HCT116 (cell line): ENCODE measurements at regions not wholly inside any gene's neighbourhood (a gene's known extent, or its start where the extent isn't known, plus 50 kb on each side); places are given as distances from the start of the nearest gene placed in this dataset.

ENCODE experiments used
- CEBPB ChIP-seq: IDR thresholded peaks from 2 replicates; pipeline ENCODE4 v1.6.1; 2012; ENCODE audit warnings: low read depth
- EZH2 ChIP-seq: fragments of 200-600 bp; sonication (generic); IDR thresholded peaks from 2 replicates; pipeline ENCODE4 v1.6.1; 2017; ENCODE audit warnings: antibody characterized with exemption, mixed run types
- JUND ChIP-seq: IDR thresholded peaks from 2 replicates; pipeline ENCODE4 v1.6.1; 2012
- POLR2A ChIP-seq: IDR thresholded peaks from 2 replicates; pipeline ENCODE4 v1.7.0; 2011; ENCODE audit warnings: borderline replicate concordance; ENCODE audit not compliant: insufficient read depth, insufficient read length; ENCODE audit errors: extremely low read depth
- RAD21 ChIP-seq: IDR thresholded peaks from 2 replicates; pipeline ENCODE4 v1.6.1; 2012; ENCODE audit warnings: low read depth, mild to moderate bottlenecking
- SP1 ChIP-seq: IDR thresholded peaks from 2 replicates; pipeline ENCODE4 v1.6.1; 2012; ENCODE audit warnings: low read depth
- YY1 ChIP-seq: IDR thresholded peaks from 2 replicates; pipeline ENCODE4 v1.6.1; 2011; ENCODE audit warnings: low read length, low read depth, moderate library complexity, mild to moderate bottlenecking; ENCODE audit not compliant: insufficient replicate concordance; ENCODE audit errors: extremely low read depth
- TF ChIP-seq, protein P1 (sequence below), 3 experiments: fragments of 200-600 bp in 1 of 3; sonication (generic) in 1 of 3; IDR thresholded peaks in 2 of 3; conservative IDR thresholded peaks in 1 of 3; 2 replicates each; pipeline ENCODE4 v1.5.1; 2012 to 2017; ENCODE audit warnings: low read depth in 2 of 3, low read length in 2 of 3, antibody characterized with exemption in 1 of 3, borderline replicate concordance in 1 of 3, control low read depth in 1 of 3, mild to moderate bottlenecking in 1 of 3, mixed read lengths in 1 of 3, mixed run types in 1 of 3, moderate library complexity in 1 of 3; ENCODE audit not compliant: insufficient read depth in 1 of 3
- TF ChIP-seq, protein P2 (sequence below): IDR thresholded peaks from 2 replicates; pipeline ENCODE4 v1.6.1; 2011; ENCODE audit warnings: mild to moderate bottlenecking, low read length, moderate library complexity; ENCODE audit not compliant: insufficient replicate concordance; ENCODE audit errors: extremely low read depth

DNA sequence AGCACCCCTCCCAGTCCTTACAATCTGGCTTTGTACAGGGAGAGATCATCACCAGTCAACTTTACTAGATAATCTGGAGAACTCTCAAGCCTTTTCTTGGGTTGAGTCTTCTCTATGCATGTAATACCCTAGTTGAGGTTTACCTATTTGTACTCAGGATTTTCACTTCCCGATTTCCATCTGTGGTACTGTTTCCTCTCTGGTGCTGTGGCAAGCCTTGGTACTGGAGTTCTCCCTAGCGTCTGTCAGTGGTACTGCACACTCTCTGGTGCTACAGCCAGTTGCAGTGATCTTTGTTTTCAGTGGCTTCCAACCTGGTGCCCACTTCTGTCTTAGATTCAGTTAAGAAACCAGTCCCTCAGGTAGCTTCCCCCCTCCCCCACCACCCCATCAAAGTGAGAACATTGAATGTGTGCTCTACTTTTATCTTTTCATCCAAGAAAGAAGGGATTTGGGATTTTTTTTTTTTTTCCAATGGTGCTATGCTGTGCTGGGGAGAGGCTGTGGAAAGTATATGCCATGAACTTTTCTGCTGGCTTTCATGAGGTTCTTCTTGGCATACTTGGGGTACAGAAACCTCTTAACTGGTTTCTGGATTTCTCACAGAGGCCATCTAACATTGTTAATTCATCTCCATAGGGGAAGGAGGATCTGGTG, 69.4 kb upstream of the EVL start:
- TF ChIP-seq, protein P1, sequence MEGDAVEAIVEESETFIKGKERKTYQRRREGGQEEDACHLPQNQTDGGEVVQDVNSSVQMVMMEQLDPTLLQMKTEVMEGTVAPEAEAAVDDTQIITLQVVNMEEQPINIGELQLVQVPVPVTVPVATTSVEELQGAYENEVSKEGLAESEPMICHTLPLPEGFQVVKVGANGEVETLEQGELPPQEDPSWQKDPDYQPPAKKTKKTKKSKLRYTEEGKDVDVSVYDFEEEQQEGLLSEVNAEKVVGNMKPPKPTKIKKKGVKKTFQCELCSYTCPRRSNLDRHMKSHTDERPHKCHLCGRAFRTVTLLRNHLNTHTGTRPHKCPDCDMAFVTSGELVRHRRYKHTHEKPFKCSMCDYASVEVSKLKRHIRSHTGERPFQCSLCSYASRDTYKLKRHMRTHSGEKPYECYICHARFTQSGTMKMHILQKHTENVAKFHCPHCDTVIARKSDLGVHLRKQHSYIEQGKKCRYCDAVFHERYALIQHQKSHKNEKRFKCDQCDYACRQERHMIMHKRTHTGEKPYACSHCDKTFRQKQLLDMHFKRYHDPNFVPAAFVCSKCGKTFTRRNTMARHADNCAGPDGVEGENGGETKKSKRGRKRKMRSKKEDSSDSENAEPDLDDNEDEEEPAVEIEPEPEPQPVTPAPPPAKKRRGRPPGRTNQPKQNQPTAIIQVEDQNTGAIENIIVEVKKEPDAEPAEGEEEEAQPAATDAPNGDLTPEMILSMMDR (IDR thresholded peaks at IDR 0.05 in 2 of 3, conservative IDR thresholded peaks at IDR 0.05 in 1 of 3; ENCODE audit: borderline replicate concordance in 1 of 3, insufficient read depth in 1 of 3, low read depth in 2 of 3, low read length in 2 of 3): peak; percentile 47 to 94 (median 80); a peak in 5 of 6 replicates
- no peak for TF ChIP-seq EZH2
- TF ChIP-seq RAD21: peak; percentile 65; the same call in 1 of the 2 replicates
- TF ChIP-seq POLR2A: no peak
- TF ChIP-seq CEBPB: no peak
- no peak for TF ChIP-seq YY1
- TF ChIP-seq SP1: no peak
- TF ChIP-seq JUND: no peak
- TF ChIP-seq, protein P2, sequence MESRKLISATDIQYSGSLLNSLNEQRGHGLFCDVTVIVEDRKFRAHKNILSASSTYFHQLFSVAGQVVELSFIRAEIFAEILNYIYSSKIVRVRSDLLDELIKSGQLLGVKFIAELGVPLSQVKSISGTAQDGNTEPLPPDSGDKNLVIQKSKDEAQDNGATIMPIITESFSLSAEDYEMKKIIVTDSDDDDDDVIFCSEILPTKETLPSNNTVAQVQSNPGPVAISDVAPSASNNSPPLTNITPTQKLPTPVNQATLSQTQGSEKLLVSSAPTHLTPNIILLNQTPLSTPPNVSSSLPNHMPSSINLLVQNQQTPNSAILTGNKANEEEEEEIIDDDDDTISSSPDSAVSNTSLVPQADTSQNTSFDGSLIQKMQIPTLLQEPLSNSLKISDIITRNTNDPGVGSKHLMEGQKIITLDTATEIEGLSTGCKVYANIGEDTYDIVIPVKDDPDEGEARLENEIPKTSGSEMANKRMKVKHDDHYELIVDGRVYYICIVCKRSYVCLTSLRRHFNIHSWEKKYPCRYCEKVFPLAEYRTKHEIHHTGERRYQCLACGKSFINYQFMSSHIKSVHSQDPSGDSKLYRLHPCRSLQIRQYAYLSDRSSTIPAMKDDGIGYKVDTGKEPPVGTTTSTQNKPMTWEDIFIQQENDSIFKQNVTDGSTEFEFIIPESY: no peak
